HEK293T (cell line): ENCODE measurements at regions not wholly inside any gene's neighbourhood (a gene's known extent, or its start where the extent isn't known, plus 50 kb on each side); places are given as distances from the start of the nearest gene placed in this dataset.

Source experiments
- CTCF ChIA-PET: fragments of 350-600 bp; formaldehyde crosslinking; extraction: SDS; loops from one replicate; lab custom pipeline; 2021; ENCODE audit warnings: antibody characterized with exemption, inconsistent platforms; lab: Yijun Ruan, JAX
- POLR2A ChIA-PET: fragments of 350-600 bp; formaldehyde crosslinking; extraction: SDS; loops from one replicate; lab custom pipeline; 2020; ENCODE audit warnings: antibody characterized with exemption, inconsistent platforms; lab: Yijun Ruan, JAX
- DNase-seq: peaks from one replicate; pipeline ENCODE4 v3.0.0; 2012; ENCODE audit warnings: mixed read lengths; ENCODE audit errors: extremely low spot score
- ARNT ChIP-seq: fragments of 450-650 bp; IDR thresholded peaks from 2 replicates; pipeline ENCODE4 v1.6.1; 2017; ENCODE audit warnings: mild to moderate bottlenecking
- BHLHE40 ChIP-seq: fragments of 450-650 bp; IDR thresholded peaks from 2 replicates; pipeline ENCODE4 v1.6.1; 2016; ENCODE audit warnings: mild to moderate bottlenecking, moderate library complexity, borderline replicate concordance
- CTBP1 ChIP-seq: fragments of 450-650 bp; IDR thresholded peaks from 2 replicates; pipeline ENCODE4 v1.6.1; 2016; ENCODE audit warnings: borderline replicate concordance
- ELF4 ChIP-seq: fragments of 450-650 bp; IDR thresholded peaks from 2 replicates; pipeline ENCODE4 v1.6.1; 2017; ENCODE audit warnings: antibody characterized with exemption
- FOXA1 ChIP-seq: fragments of 450-650 bp; IDR thresholded peaks from 2 replicates; pipeline ENCODE4 v1.6.1; 2016; ENCODE audit warnings: mild to moderate bottlenecking
- FOXK2 ChIP-seq: fragments of 450-650 bp; IDR thresholded peaks from 2 replicates; pipeline ENCODE4 v1.6.1; 2016; ENCODE audit warnings: mild to moderate bottlenecking
- FOXM1 ChIP-seq: fragments of 450-650 bp; IDR thresholded peaks from 2 replicates; pipeline ENCODE4 v1.6.1; 2017; ENCODE audit warnings: mild to moderate bottlenecking, borderline replicate concordance
- HDGF ChIP-seq: fragments of 450-650 bp; IDR thresholded peaks from 2 replicates; pipeline ENCODE4 v1.6.1; 2017; ENCODE audit warnings: antibody characterized with exemption, borderline replicate concordance
- L3MBTL2 ChIP-seq: fragments of 450-650 bp; conservative IDR thresholded peaks from 2 replicates; pipeline ENCODE4 v1.6.1; 2016; ENCODE audit warnings: mild to moderate bottlenecking
- LEF1 ChIP-seq: fragments of 450-650 bp; IDR thresholded peaks from 2 replicates; pipeline ENCODE4 v1.6.1; 2017; ENCODE audit warnings: mild to moderate bottlenecking, borderline replicate concordance
- NFRKB ChIP-seq: fragments of 450-650 bp; IDR thresholded peaks from 2 replicates; pipeline ENCODE4 v1.6.1; 2016; ENCODE audit warnings: mild to moderate bottlenecking, moderate library complexity
- SP1 ChIP-seq: fragments of 450-650 bp; IDR thresholded peaks from 2 replicates; pipeline ENCODE4 v1.6.1; 2017
- SUZ12 ChIP-seq: fragments of 450-650 bp; IDR thresholded peaks from 2 replicates; pipeline ENCODE4 v1.6.1; 2016; ENCODE audit warnings: mild to moderate bottlenecking
- TARDBP ChIP-seq: fragments of 450-650 bp; IDR thresholded peaks from 2 replicates; pipeline ENCODE4 v1.6.1; 2016
- ZNF384 ChIP-seq: fragments of 450-650 bp; IDR thresholded peaks from 2 replicates; pipeline ENCODE4 v1.6.1; 2016
- TF ChIP-seq, protein P1 (sequence below): fragments of 450-650 bp; IDR thresholded peaks from 2 replicates; pipeline ENCODE4 v1.6.1; 2016

DNA sequence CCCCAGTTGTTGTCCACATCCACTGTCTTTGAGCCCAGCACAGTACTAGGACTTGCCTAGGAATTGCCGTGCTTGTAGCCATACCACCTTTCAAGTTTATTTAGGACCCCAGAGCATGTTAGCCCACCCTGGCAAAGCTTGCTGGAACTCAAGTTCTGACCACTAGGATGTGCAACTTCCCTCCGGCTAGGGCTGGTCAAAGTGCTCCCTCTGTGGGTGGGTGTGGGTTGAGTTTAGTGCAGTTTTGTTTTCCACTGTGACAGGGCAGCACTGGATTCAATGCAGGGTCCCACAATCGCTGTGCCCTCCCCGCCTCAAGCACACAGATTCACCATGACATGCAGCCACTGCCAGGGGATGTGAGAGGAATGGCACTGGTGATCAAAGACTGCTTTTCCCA is 96.0 kb downstream of the RASGEF1B start:
- POLR2A ChIA-PET = no interaction called here
- DNase-seq = no peak
- no peak for TF ChIP-seq L3MBTL2
- TF ChIP-seq, protein P1, sequence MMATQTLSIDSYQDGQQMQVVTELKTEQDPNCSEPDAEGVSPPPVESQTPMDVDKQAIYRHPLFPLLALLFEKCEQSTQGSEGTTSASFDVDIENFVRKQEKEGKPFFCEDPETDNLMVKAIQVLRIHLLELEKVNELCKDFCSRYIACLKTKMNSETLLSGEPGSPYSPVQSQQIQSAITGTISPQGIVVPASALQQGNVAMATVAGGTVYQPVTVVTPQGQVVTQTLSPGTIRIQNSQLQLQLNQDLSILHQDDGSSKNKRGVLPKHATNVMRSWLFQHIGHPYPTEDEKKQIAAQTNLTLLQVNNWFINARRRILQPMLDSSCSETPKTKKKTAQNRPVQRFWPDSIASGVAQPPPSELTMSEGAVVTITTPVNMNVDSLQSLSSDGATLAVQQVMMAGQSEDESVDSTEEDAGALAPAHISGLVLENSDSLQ = no peak
- no peak for TF ChIP-seq ELF4
- no peak for TF ChIP-seq TARDBP
- TF ChIP-seq SUZ12 = no peak
- no peak for TF ChIP-seq SP1
- TF ChIP-seq BHLHE40 = no peak
- TF ChIP-seq NFRKB = no peak
- no peak for TF ChIP-seq LEF1
- no peak for TF ChIP-seq ZNF384
- TF ChIP-seq FOXA1 = no peak
- CTCF ChIA-PET = no interaction called here

DNA sequence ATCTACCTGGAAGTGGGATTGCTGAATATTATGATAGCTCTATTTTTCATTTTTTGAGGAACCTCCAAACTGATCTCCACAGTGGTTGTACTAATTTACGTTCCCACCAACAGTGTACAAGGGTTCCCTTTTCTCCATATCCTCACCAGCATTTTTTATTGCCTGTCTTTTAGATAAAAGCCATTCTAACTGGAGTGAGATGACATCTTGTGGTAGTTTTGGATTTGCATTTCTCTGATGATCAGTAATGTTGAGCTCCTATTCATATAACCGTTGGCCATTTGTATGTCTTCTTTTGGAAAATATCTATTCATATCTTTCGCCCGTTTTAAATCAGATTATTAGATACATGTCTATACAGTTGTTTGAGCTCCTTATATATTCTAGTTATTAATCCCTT is 101.8 kb downstream of the RASGEF1B start:
- CTCF ChIA-PET = interaction anchor here (1.4 kb wide), 1 partner anchor 18 kb away, joined by 3 read pairs; no protein-coding TSS in a partner anchor
- POLR2A ChIA-PET = no interaction called here
- DNase-seq = no peak
- TF ChIP-seq L3MBTL2 (no peak), HDGF (no peak), SUZ12 (no peak), FOXK2 (no peak), FOXM1 (no peak), ELF4 (no peak), SP1 (no peak), LEF1 (no peak), ARNT (no peak), ZNF384 (no peak), TARDBP (no peak), BHLHE40 (no peak), FOXA1 (no peak), NFRKB (no peak)

DNA sequence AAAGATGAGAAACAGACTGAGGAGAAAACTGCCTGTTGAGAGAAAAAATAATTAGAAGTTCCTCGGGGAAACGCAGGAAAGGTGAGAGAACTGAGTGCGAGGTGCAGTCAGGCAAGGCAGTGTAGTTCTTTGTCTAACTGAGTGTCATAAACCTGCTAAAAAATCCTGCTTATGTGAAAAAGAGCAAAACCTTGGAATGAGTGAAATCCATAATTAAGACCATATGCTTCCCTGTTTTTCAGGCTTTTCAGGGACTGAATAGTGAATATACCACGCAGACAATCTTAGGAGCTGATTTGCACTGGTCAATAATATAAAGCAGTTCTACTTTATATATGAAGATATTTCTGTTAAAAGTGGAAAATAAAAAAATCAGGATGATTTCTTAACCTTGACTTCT is 104.9 kb downstream of the RASGEF1B start:
- CTCF ChIA-PET = no interaction called here
- POLR2A ChIA-PET = no interaction called here
- DNase-seq = no peak
- TF ChIP-seq FOXA1 = no peak
- TF ChIP-seq FOXK2 = no peak
- TF ChIP-seq ARNT = no peak
- TF ChIP-seq, protein P1 = no peak
- TF ChIP-seq ELF4 = no peak
- no peak for TF ChIP-seq NFRKB
- no peak for TF ChIP-seq SP1
- no peak for TF ChIP-seq FOXM1
- no peak for TF ChIP-seq TARDBP
- TF ChIP-seq ZNF384 = no peak
- TF ChIP-seq CTBP1 = no peak
- no peak for TF ChIP-seq HDGF
- no peak for TF ChIP-seq L3MBTL2
- TF ChIP-seq BHLHE40 = no peak
- TF ChIP-seq LEF1 = no peak
- no peak for TF ChIP-seq SUZ12

- no peak for DNase-seq
- ChIA-PET CTCF (interaction anchor here (1.3 kb wide), 1 partner anchor 9 kb away, joined by 3 read pairs; no protein-coding TSS in a partner anchor), POLR2A (no interaction called here)
- TF ChIP-seq SUZ12 = no peak
- TF ChIP-seq ELF4 = no peak
- TF ChIP-seq FOXM1 = no peak
- no peak for TF ChIP-seq SP1
- no peak for TF ChIP-seq CTBP1
- no peak for TF ChIP-seq L3MBTL2
- TF ChIP-seq, protein P1 = no peak
- no peak for TF ChIP-seq LEF1
- no peak for TF ChIP-seq BHLHE40
- TF ChIP-seq ARNT = no peak
- no peak for TF ChIP-seq HDGF
- no peak for TF ChIP-seq NFRKB
- no peak for TF ChIP-seq ZNF384
- TF ChIP-seq FOXA1 = no peak
- TF ChIP-seq FOXK2 = no peak
- no peak for TF ChIP-seq TARDBP
These were observed 111.0 kb downstream of the RASGEF1B start for GRCh38 chr4:81360737-81361136.

GRCh38 chr4:81359207-81359606 is 112.5 kb downstream of the RASGEF1B start:
- CTCF ChIA-PET = no interaction called here
- POLR2A ChIA-PET = no interaction called here
- TF ChIP-seq ARNT = no peak
- DNase-seq = no peak

DNA sequence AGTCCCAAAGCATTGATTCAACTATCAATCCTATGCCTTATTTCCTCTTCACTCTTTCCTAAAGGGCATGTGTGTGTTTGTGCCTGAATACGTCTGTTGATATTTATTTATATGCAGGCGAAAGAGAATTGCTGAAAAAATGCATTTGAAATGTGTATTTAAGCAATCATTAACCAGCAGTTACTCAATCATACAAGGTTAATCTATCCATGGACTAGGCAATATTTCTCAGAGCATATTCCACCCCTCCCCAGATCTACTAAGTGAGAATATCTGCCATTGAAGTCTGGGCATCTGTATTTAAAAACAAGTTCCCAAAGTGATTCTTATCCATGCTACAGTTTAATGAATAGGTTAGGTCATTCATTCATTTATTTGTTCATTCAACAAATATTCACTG is 113.6 kb downstream of the RASGEF1B start:
- TF ChIP-seq ZNF384 (no peak), FOXM1 (no peak), ELF4 (no peak), NFRKB (no peak), L3MBTL2 (no peak), FOXA1 (no peak), CTBP1 (no peak), ARNT (no peak), SP1 (no peak), LEF1 (no peak), TARDBP (no peak), BHLHE40 (no peak), FOXK2 (no peak), SUZ12 (no peak), HDGF (no peak)
- TF ChIP-seq, protein P1 = no peak
- POLR2A ChIA-PET = no interaction called here
- DNase-seq = no peak
- CTCF ChIA-PET = interaction anchor here (0.7 kb wide), 1 partner anchor 305 kb away, joined by 3 read pairs; no protein-coding TSS in a partner anchor
